Uterus (tissue), 3 donors: ENCODE measurements at regions not wholly inside any gene's neighbourhood (a gene's known extent, or its start where the extent isn't known, plus 50 kb on each side); places are given as distances from the start of the nearest gene placed in this dataset.

Experiments
- DNase-seq, 2 donors: peaks; one replicate each; pipeline ENCODE4 v3.0.0-alpha.2; 2019 to 2020
- H3K27ac ChIP-seq, 2 donors: fragments of 200-600 bp; sonication (generic); 1 replicate in 1 of 2; 2 replicates in 1 of 2; pipeline ENCODE4 v1.5.1; 2016 to 2018
- H3K27me3 ChIP-seq, 2 donors: fragments of 200-600 bp; sonication (generic); one replicate each; pipeline ENCODE4 v1.5.1; 2018 to 2019; ENCODE audit warnings: control low read depth in 1 of 2
- H3K36me3 ChIP-seq, 2 donors: fragments of 200-600 bp; sonication (generic); one replicate each; pipeline ENCODE4 v1.5.1; 2019; ENCODE audit warnings: control low read depth in 1 of 2
- H3K4me1 ChIP-seq, 2 donors: fragments of 200-600 bp; sonication (generic); one replicate each; pipeline ENCODE4 v1.5.1; 2018 to 2019; ENCODE audit warnings: control low read depth in 1 of 2
- H3K4me3 ChIP-seq, 2 donors: fragments of 200-600 bp; sonication (generic); 1 replicate in 1 of 2; 2 replicates in 1 of 2; pipeline ENCODE4 v1.5.1; 2018 to 2019; ENCODE audit warnings: mild to moderate bottlenecking in 1 of 2
- H3K9me3 ChIP-seq, 2 donors: fragments of 200-600 bp; sonication (generic); one replicate each; pipeline ENCODE4 v1.5.1; 2019; ENCODE audit warnings: control low read depth in 1 of 2
- POLR2A ChIP-seq, 2 donors: fragments of 450-650 bp; IDR thresholded peaks; one replicate each; pipeline ENCODE4 v1.6.1; 2016; ENCODE audit warnings: antibody characterized with exemption in 2 of 2, mild to moderate bottlenecking in 1 of 2, moderate library complexity in 1 of 2
- intact Hi-C: fragments of 100-400 bp; cut with DNase I; formaldehyde crosslinking; loops from one replicate; pipeline ENCODE4 v1.15.1; 2023; ENCODE audit warnings: low total_unique reads
- TF ChIP-seq, protein P1 (sequence below), 4 experiments: fragments of 200-600 bp in 2 of 4; fragments of 450-650 bp in 2 of 4; sonication (generic) in 2 of 4; IDR thresholded peaks; one replicate each; pipeline ENCODE4 v1.5.1; 2016 to 2019; ENCODE audit warnings: antibody characterized with exemption in 4 of 4, mild to moderate bottlenecking in 2 of 4, moderate library complexity in 1 of 4
- donor health status: DM: yes; HTN: yes; CAD: no.

DNA sequence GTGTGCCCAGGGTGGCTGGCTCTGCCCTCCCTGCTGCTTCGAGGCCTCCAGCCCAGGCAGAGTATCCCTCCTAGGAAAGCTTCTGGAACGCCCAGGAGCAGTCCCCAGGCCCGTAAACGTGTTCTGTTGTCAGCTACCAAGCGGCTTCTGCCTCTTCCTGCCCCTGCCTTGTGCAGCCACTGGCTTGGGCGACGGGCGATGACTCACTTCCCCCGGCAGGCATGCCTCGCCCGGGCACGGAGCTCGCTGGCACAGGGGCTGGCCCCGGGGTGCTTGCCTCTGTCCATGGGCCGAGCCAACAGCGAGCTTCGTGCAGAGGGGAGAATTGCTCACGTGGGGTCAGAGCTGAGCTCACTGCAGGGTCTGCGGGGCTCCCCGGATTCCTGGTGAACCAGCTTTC is 86.7 kb upstream of the THBS2 start:
- Histone ChIP-seq H3K4me3 (no peak overlapping the region), H3K27me3 (no peaks in the 10 kb centered on the region)
- intact Hi-C loops = no loop called here

GRCh38 chr6:169339731-169340309 is 86.2 kb upstream of the THBS2 start:
- Histone ChIP-seq H3K27me3 (no peaks in the 10 kb centered on the region), H3K4me1 (peaks cover 0 to 4% of the 10 kb centered on the region in 2 donors), H3K4me3 (no peak overlapping the region), H3K27ac (no peak overlapping the region), H3K36me3 (no peaks in the 10 kb centered on the region), H3K9me3 (no peaks in the 10 kb centered on the region)
- no peak for DNase-seq
- intact Hi-C loops = no loop called here
- no peak for TF ChIP-seq POLR2A (IDR thresholded peaks at IDR 0.05)
- TF ChIP-seq, protein P1, sequence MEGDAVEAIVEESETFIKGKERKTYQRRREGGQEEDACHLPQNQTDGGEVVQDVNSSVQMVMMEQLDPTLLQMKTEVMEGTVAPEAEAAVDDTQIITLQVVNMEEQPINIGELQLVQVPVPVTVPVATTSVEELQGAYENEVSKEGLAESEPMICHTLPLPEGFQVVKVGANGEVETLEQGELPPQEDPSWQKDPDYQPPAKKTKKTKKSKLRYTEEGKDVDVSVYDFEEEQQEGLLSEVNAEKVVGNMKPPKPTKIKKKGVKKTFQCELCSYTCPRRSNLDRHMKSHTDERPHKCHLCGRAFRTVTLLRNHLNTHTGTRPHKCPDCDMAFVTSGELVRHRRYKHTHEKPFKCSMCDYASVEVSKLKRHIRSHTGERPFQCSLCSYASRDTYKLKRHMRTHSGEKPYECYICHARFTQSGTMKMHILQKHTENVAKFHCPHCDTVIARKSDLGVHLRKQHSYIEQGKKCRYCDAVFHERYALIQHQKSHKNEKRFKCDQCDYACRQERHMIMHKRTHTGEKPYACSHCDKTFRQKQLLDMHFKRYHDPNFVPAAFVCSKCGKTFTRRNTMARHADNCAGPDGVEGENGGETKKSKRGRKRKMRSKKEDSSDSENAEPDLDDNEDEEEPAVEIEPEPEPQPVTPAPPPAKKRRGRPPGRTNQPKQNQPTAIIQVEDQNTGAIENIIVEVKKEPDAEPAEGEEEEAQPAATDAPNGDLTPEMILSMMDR (IDR thresholded peaks at IDR 0.05) = no peak

More for the DNA sequence above, 86.7 kb upstream of the THBS2 start:
- peaks cover 0 to 4% of the 10 kb centered on the region in 2 donors for H3K4me1 ChIP-seq
- TF ChIP-seq, protein P1 (IDR thresholded peaks at IDR 0.05) = no peak
- no peak for TF ChIP-seq POLR2A (IDR thresholded peaks at IDR 0.05)
- no peak overlapping the region for H3K27ac ChIP-seq
- no peak for DNase-seq
- no peaks in the 10 kb centered on the region for H3K9me3 ChIP-seq
- no peaks in the 10 kb centered on the region for H3K36me3 ChIP-seq

DNA sequence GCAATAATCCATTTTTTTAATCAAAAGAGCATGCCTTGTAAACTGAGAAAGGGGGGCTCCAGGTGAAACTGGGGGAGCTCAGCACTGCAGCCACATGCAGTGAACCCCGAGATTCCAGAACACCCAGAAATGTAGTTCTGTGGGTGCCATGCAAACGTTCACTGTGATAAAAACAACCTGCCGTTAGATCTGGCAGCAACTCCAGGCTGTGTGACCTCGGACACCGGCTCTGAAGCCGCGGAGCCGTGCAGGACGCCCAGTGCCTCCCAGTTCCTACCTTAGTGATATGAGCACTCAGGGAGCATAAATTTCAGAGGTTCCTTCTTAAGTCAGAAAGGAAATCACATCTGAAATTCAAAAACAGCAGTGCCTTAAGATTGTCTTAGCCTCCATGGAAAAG is 85.4 kb upstream of the THBS2 start:
- peaks cover 0 to 2% of the 10 kb centered on the region in 2 donors for H3K4me1 ChIP-seq
- no peaks in the 10 kb centered on the region for H3K9me3 ChIP-seq
- H3K36me3 ChIP-seq = no peaks in the 10 kb centered on the region
- H3K4me3 ChIP-seq = no peak overlapping the region
- intact Hi-C loops = no loop called here
- TF ChIP-seq, protein P1 (IDR thresholded peaks at IDR 0.05) = no peak
- TF ChIP-seq POLR2A (IDR thresholded peaks at IDR 0.05) = no peak
- H3K27me3 ChIP-seq = no peaks in the 10 kb centered on the region
- DNase-seq = no peak
- H3K27ac ChIP-seq = no peak overlapping the region

- Histone ChIP-seq H3K4me3 (no peak overlapping the region), H3K36me3 (no peaks in the 10 kb centered on the region), H3K27me3 (no peaks in the 10 kb centered on the region), H3K9me3 (no peaks in the 10 kb centered on the region), H3K4me1 (no peaks in the 10 kb centered on the region), H3K27ac (no peak overlapping the region)
- TF ChIP-seq POLR2A (IDR thresholded peaks at IDR 0.05) = no peak
- TF ChIP-seq, protein P1 (IDR thresholded peaks at IDR 0.05) = no peak
- no peak for DNase-seq
- intact Hi-C loops = no loop called here
Measured at GRCh38 chr6:169337886-169338445, 84.3 kb upstream of the THBS2 start.

- Histone ChIP-seq H3K27ac (no peak overlapping the region), H3K36me3 (no peaks in the 10 kb centered on the region), H3K4me3 (no peak overlapping the region), H3K4me1 (no peaks in the 10 kb centered on the region), H3K27me3 (no peaks in the 10 kb centered on the region), H3K9me3 (no peaks in the 10 kb centered on the region)
- intact Hi-C loops = no loop called here
- no peak for DNase-seq
- TF ChIP-seq, protein P1 (IDR thresholded peaks at IDR 0.05) = no peak
- no peak for TF ChIP-seq POLR2A (IDR thresholded peaks at IDR 0.05)
Measured at GRCh38 chr6:169335301-169335700, 81.7 kb upstream of the THBS2 start.
